Mesenchymal stem cell (in vitro differentiated cells and primary cell): ENCODE measurements at regions not wholly inside any gene's neighbourhood (a gene's known extent, or its start where the extent isn't known, plus 50 kb on each side); places are given as distances from the start of the nearest gene placed in this dataset.

Source experiments
- DNase-seq: peaks from one replicate; pipeline ENCODE4 v3.0.0-alpha.2; 2013
- H2AFZ ChIP-seq: one replicate; pipeline ENCODE4 v1.6.1; 2013; ENCODE audit warnings: low read depth, mild to moderate bottlenecking, control low read depth, inconsistent platforms, low read length, moderate library complexity
- H2AK5ac ChIP-seq: 2 replicates; pipeline ENCODE4 v1.6.1; 2013; ENCODE audit warnings: low read length, moderate library complexity, mild to moderate bottlenecking, inconsistent platforms; ENCODE audit not compliant: severe bottlenecking
- H2BK120ac ChIP-seq: one replicate; pipeline ENCODE4 v1.6.1; 2013; ENCODE audit warnings: low read depth, mild to moderate bottlenecking, inconsistent platforms, low read length, moderate library complexity
- H2BK12ac ChIP-seq, 2 experiments: one replicate each; pipeline ENCODE4 v1.6.1; 2013; ENCODE audit warnings: inconsistent platforms in 2 of 2, low read length in 2 of 2, mild to moderate bottlenecking in 2 of 2, moderate library complexity in 2 of 2, control low read depth in 1 of 2
- H2BK15ac ChIP-seq: one replicate; pipeline ENCODE4 v1.6.1; 2013; ENCODE audit warnings: mild to moderate bottlenecking, low read depth, inconsistent platforms; ENCODE audit not compliant: poor library complexity, severe bottlenecking
- H2BK5ac ChIP-seq: 2 replicates; pipeline ENCODE4 v1.6.1; 2013; ENCODE audit warnings: low read depth, mild to moderate bottlenecking, low read length, control low read depth, inconsistent platforms; ENCODE audit not compliant: poor library complexity, severe bottlenecking
- H3K14ac ChIP-seq, 2 experiments: one replicate each; pipeline ENCODE4 v1.6.1; 2013; ENCODE audit warnings: inconsistent platforms in 2 of 2, low read length in 2 of 2, control low read depth in 1 of 2, mild to moderate bottlenecking in 1 of 2, moderate library complexity in 1 of 2
- H3K18ac ChIP-seq, 2 experiments: one replicate each; pipeline ENCODE4 v1.6.1; 2013; ENCODE audit warnings: inconsistent platforms in 2 of 2, low read length in 2 of 2, control low read depth in 1 of 2, low read depth in 1 of 2, mild to moderate bottlenecking in 1 of 2
- H3K23ac ChIP-seq, 2 experiments: one replicate each; pipeline ENCODE4 v1.6.1; 2013; ENCODE audit warnings: inconsistent platforms in 2 of 2, low read length in 2 of 2, mild to moderate bottlenecking in 2 of 2, moderate library complexity in 2 of 2, control low read depth in 1 of 2
- H3K27ac ChIP-seq: 2 replicates; pipeline ENCODE4 v1.5.1; 2013; ENCODE audit warnings: mild to moderate bottlenecking, moderate library complexity, low read length, control low read depth, inconsistent platforms; ENCODE audit not compliant: poor library complexity, severe bottlenecking
- H3K27me3 ChIP-seq, 2 experiments: 2 replicates each; pipeline versions ENCODE4 v1.6.1 to v1.7.0; 2013; ENCODE audit warnings: low read length in 2 of 2, mild to moderate bottlenecking in 2 of 2, moderate library complexity in 2 of 2, control low read depth in 1 of 2, inconsistent platforms in 1 of 2; ENCODE audit not compliant: control insufficient read depth in 1 of 2, insufficient read depth in 1 of 2
- H3K36me3 ChIP-seq, 2 experiments: 2 replicates each; pipeline versions ENCODE4 v1.6.1 to v1.7.0; 2013; ENCODE audit warnings: low read length in 2 of 2, control low read depth in 1 of 2, inconsistent platforms in 1 of 2, low read depth in 1 of 2, mild to moderate bottlenecking in 1 of 2; ENCODE audit not compliant: insufficient read depth in 2 of 2, control insufficient read depth in 1 of 2
- H3K4ac ChIP-seq, 2 experiments: one replicate each; pipeline ENCODE4 v1.6.1; 2013; ENCODE audit warnings: inconsistent platforms in 2 of 2, low read length in 2 of 2, mild to moderate bottlenecking in 2 of 2, moderate library complexity in 2 of 2, control low read depth in 1 of 2, low read depth in 1 of 2
- H3K4me1 ChIP-seq: 2 replicates; pipeline ENCODE4 v1.6.1; 2013; ENCODE audit warnings: low read depth, low read length, control low read depth; ENCODE audit not compliant: control insufficient read depth, insufficient read depth
- H3K4me2 ChIP-seq: 2 replicates; pipeline ENCODE4 v1.6.1; 2013; ENCODE audit warnings: low read length, mild to moderate bottlenecking, inconsistent platforms; ENCODE audit not compliant: poor library complexity, severe bottlenecking
- H3K4me3 ChIP-seq, 2 experiments: 2 replicates each; pipeline versions ENCODE4 v1.5.1 to v1.7.0; 2013; ENCODE audit warnings: low read length in 2 of 2, mild to moderate bottlenecking in 2 of 2, control low read depth in 1 of 2, low read depth in 1 of 2; ENCODE audit not compliant: insufficient read depth in 1 of 2
- H3K79me1 ChIP-seq: replicated peaks from 2 replicates; pipeline ENCODE4 v1.6.1; 2013; ENCODE audit warnings: mild to moderate bottlenecking, control low read depth, low read length, inconsistent platforms; ENCODE audit not compliant: poor library complexity, severe bottlenecking
- H3K9ac ChIP-seq: 2 replicates; pipeline ENCODE4 v1.7.0; 2013; ENCODE audit warnings: mild to moderate bottlenecking, low read length, moderate library complexity
- H3K9me3 ChIP-seq: 2 replicates; pipeline ENCODE4 v1.7.0; 2013; ENCODE audit warnings: mild to moderate bottlenecking, low read length; ENCODE audit not compliant: control insufficient read depth
- H4K8ac ChIP-seq: one replicate; pipeline ENCODE4 v1.6.1; 2013; ENCODE audit warnings: inconsistent platforms, mild to moderate bottlenecking, low read length, moderate library complexity
- H4K91ac ChIP-seq: one replicate; pipeline ENCODE4 v1.6.1; 2013; ENCODE audit warnings: mild to moderate bottlenecking, low read length, inconsistent platforms
- WGBS: methylation state at CpG from one replicate; pipeline ENCODE4 v1.1.7; 2013; ENCODE audit warnings: mixed read lengths; 5-methylcytosine and 5-hydroxymethylcytosine counted together

GRCh38 chr5:159463590-159464321 lies 133.5 kb upstream of the IL12B start:
- Histone ChIP-seq H3K4ac (no peak overlapping the region), H3K23ac (no peak overlapping the region), H2AK5ac (no peak overlapping the region), H2BK120ac (no peak overlapping the region), H4K8ac (no peak overlapping the region), H3K4me1 (peaks cover 4% of the 10 kb centered on the region), H4K91ac (no peak overlapping the region), H3K27ac (no peak overlapping the region), H2AFZ (no peak overlapping the region), H3K14ac (no peak overlapping the region), H2BK15ac (no peak overlapping the region), H3K27me3 (peaks cover 0 to 9% of the 10 kb centered on the region in 2 experiments), H3K18ac (no peak overlapping the region), H2BK5ac (no peak overlapping the region), H3K9ac (no peak overlapping the region), H2BK12ac (no peak overlapping the region), H3K4me2 (no peak overlapping the region), H3K79me1 (no peaks in the 10 kb centered on the region), H3K4me3 (no peak overlapping the region), H3K9me3 (no peaks in the 10 kb centered on the region), H3K36me3 (no peaks in the 10 kb centered on the region)
- DNase-seq, result peak; percentile 44
- 100% methylated on average over 1 of the region's 1 CpG for WGBS

GRCh38 chr5:159465604-159466003 lies 135.3 kb upstream of the IL12B start:
- H3K4me1 ChIP-seq, result peaks cover 4% of the 10 kb centered on the region
- WGBS, result 100% methylated on average over 1 of the region's 3 CpGs
- no peak for DNase-seq

GRCh38 chr5:159467666-159468065 lies 137.4 kb upstream of the IL12B start:
- no peak overlapping the region for H4K8ac ChIP-seq
- no peak overlapping the region for H4K91ac ChIP-seq
- H3K4me1 ChIP-seq, result peaks cover 3% of the 10 kb centered on the region
- H3K9me3 ChIP-seq, result no peaks in the 10 kb centered on the region
- no peaks in the 10 kb centered on the region for H3K79me1 ChIP-seq
- no peak overlapping the region for H2AFZ ChIP-seq
- H2BK5ac ChIP-seq, result no peak overlapping the region
- no peak overlapping the region for H2AK5ac ChIP-seq
- no peak overlapping the region for H2BK12ac ChIP-seq
- no peak overlapping the region for H3K18ac ChIP-seq
- no peak overlapping the region for H3K27ac ChIP-seq
- H3K23ac ChIP-seq, result no peak overlapping the region
- H3K4me2 ChIP-seq, result no peak overlapping the region
- DNase-seq, result no peak
- peaks cover 0 to 18% of the 10 kb centered on the region in 2 experiments for H3K27me3 ChIP-seq
- WGBS, result 96% methylated on average over 5 of the region's 5 CpGs
- no peak overlapping the region for H2BK15ac ChIP-seq
- no peak overlapping the region for H3K9ac ChIP-seq
- no peak overlapping the region for H2BK120ac ChIP-seq
- no peak overlapping the region for H3K4ac ChIP-seq
- H3K36me3 ChIP-seq, result no peaks in the 10 kb centered on the region
- H3K14ac ChIP-seq, result no peak overlapping the region
- H3K4me3 ChIP-seq, result no peak overlapping the region

More at GRCh38 chr5:159465604-159466003, 135.3 kb upstream of the IL12B start:
- Histone ChIP-seq H3K23ac (no peak overlapping the region), H3K4me3 (no peak overlapping the region), H4K8ac (no peak overlapping the region), H2BK15ac (no peak overlapping the region), H4K91ac (no peak overlapping the region), H3K9ac (no peak overlapping the region), H3K27ac (no peak overlapping the region), H2BK12ac (no peak overlapping the region), H2AK5ac (no peak overlapping the region), H2BK120ac (no peak overlapping the region), H2AFZ (no peak overlapping the region), H3K36me3 (no peaks in the 10 kb centered on the region), H2BK5ac (no peak overlapping the region), H3K27me3 (peaks cover 0 to 12% of the 10 kb centered on the region in 2 experiments), H3K79me1 (no peaks in the 10 kb centered on the region), H3K18ac (no peak overlapping the region), H3K9me3 (no peaks in the 10 kb centered on the region), H3K4ac (no peak overlapping the region), H3K4me2 (no peak overlapping the region), H3K14ac (no peak overlapping the region)

- no peak overlapping the region for H2BK12ac ChIP-seq
- no peak overlapping the region for H3K23ac ChIP-seq
- H3K4me2 ChIP-seq, result no peak overlapping the region
- no peak overlapping the region for H2BK120ac ChIP-seq
- H3K79me1 ChIP-seq, result no peaks in the 10 kb centered on the region
- no peak overlapping the region for H4K91ac ChIP-seq
- peaks cover 17% of the 10 kb centered on the region for H3K9me3 ChIP-seq
- no peak overlapping the region for H2BK5ac ChIP-seq
- no peak overlapping the region for H3K4ac ChIP-seq
- no peaks in the 10 kb centered on the region for H3K36me3 ChIP-seq
- H2AK5ac ChIP-seq, result no peak overlapping the region
- H3K4me1 ChIP-seq, result no peaks in the 10 kb centered on the region
- H3K18ac ChIP-seq, result no peak overlapping the region
- DNase-seq, result no peak
- no peak overlapping the region for H3K27ac ChIP-seq
- H2AFZ ChIP-seq, result no peak overlapping the region
- no peak overlapping the region for H2BK15ac ChIP-seq
- peaks cover 0 to 18% of the 10 kb centered on the region in 2 experiments for H3K27me3 ChIP-seq
- H3K4me3 ChIP-seq, result no peak overlapping the region
- no peak overlapping the region for H4K8ac ChIP-seq
- no peak overlapping the region for H3K9ac ChIP-seq
- no peak overlapping the region for H3K14ac ChIP-seq
- WGBS, result 90% methylated on average over 10 of the region's 11 CpGs
These were observed 139.4 kb upstream of the IL12B start for GRCh38 chr5:159469496-159470372.
